Stimulated activated CD8-positive, alpha-beta memory T cell treated with anti-CD3 and anti-CD28 coated beads, Interleukin-7, amount 100 ng/mL, for 1 hour (primary cell): ENCODE measurements at regions not wholly inside any gene's neighbourhood (a gene's known extent, or its start where the extent isn't known, plus 50 kb on each side); places are given as distances from the start of the nearest gene placed in this dataset.

Experiments
- DNase-seq, 2 donors: peaks; one replicate each; pipeline ENCODE4 v3.0.0-alpha.2; 2020; ENCODE audit warnings: low read depth in 2 of 2

DNA sequence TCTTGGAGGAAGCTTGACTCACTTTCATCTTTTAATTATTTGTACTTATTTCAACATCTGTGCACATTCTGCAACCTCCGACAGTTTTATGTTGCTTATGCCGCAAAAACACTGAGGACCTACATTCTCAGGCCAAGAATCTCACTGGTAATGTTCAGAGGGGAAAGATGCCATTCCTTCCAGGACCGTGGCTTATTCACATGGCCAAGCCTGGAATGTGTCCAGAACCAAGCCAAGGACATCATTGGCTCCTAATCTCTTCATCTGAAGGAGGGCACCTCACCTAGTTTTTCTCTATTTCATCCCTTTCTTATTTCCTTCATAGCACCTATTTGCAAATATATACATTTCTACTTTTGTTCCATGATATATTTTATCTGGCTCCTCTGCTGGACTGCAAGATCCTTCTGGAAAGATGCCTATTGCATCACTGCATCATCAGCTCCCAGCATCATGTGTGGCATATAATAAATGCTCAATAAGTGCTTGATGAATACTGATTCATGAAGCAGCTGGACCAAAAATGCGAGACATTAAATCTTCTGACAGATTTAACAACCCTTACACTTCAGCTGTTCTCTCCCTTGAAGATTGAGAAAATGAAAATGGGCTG is 377.1 kb downstream of the TNS1 start:
- DNase-seq = no peak

DNA sequence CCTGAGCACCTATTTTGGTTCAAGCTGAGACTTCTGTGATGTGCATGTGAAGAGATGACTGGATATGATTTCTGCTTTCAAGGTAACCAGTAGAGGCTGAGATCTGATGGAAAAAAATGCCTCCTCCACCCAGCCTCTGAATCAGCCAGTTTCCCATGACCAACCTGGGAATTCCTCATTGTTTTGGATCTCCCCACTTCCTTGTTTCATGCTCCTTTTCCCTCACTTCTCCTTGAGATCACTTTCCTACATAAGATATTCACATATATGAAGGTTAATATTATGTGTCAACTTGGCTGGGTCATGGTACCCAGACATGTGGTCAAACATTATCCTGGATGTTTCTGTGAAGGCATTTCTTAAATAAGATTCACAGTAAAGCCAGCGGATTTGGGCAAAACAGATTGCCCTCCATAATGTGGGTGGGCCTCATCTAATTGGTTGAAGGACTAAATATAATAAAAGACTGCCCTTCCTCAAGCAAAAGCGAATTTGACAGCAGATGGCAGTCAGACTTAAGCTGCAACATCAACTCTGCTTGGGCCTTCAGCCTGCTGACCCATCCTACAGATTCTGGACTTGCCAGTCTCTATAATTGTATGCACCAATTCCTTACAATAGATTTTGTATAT is 379.4 kb downstream of the TNS1 start:
- no peak for DNase-seq

DNA sequence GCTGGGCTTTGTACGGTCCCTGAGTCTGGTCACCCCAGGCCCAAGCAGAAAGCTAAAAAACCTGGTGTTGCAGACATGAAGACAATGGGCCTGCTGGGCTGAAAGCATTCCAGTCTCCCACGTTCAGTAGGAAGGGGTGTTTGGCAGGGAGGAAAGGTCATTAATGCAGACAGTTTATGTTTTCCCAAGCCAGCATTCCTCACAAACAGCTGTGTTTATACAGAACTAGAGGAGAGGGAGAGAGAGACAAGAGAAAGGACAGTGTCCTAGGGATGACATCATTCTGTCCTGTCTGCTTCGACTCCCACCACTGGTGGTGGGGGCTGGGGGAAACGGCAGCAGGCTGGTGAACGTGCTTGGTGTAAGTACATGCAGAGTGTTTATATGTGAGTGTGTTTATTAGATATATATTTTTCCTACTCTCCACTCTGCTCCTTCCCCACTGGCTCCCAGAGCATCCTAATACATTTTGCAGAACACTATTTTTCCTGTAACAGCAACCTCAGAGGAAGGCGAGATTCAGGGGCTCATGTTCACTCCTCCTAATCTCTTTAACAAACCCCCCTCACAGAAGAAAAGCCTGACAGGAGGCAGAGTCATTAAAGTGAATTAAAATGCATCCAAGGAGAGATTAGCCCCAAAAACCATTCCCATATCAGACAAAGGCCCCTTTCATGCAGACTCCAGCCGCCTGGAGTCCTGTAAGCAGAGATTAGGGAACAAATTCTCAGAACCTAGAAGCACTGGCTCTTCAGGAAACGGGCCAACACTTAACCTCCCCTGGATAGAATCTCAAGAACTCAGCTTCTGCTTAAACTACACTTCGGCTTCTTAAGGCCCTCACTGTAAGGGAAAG is 380.4 kb downstream of the TNS1 start:
- no peak for DNase-seq

DNA sequence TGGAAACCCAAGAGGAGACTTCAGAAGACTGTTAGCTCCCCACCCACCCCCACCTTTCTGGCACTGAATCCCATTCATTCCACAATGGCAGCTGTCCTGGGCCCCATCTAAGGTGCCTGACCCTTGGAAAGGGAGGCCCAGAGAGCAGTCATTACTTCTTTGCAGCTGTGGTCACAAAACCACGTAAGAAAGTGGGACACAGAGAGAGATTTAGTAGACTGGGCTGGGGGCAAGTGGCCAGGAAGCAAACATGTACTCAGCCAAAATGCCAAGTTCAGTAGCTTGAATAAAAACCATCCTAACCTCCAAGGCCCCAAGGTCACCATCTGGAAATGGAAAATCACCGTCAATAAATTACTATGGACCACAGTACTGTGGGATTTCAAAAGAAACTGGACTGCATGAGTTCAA is 381.4 kb downstream of the TNS1 start:
- no peak for DNase-seq

DNA sequence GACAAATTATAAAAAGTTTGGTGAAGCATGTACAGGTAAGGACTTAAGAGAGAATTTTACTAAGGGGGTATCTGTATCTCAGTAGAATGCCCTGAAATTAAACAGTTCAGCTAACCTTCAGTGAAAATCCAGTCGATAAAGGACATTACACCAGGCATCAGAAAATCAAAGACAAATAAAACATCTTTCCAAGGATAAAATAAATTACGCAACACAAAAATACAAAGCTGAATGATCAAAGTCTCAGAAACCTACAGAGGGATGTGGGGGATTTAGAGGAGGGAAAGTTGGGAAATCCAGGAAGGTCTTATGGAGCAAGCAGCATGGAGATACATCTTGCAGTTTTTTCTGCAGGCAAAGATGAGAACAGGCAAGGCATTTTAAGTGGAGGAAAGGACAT is 384.1 kb downstream of the TNS1 start:
- no peak for DNase-seq

DNA sequence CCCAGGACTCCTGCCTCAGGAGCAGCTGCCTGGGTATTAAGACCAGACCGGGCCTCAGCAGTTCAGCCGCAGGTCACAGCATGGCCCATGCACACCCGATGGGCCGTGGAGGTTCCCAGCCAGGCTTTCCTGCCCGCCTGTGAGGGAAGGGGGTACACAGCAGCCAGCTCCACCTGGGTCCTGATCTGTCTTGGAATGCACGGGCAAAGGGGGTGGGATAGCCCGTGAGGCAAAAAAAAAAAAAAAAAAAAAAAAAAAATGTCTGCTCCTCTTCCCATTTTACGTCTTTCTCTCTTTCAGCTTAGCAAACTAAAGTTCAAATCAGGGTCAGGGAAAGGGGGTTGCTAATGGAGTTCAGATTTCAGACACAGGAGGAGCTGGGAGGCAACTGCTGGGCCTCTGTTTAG is 385.2 kb downstream of the TNS1 start:
- DNase-seq = no peak

DNA sequence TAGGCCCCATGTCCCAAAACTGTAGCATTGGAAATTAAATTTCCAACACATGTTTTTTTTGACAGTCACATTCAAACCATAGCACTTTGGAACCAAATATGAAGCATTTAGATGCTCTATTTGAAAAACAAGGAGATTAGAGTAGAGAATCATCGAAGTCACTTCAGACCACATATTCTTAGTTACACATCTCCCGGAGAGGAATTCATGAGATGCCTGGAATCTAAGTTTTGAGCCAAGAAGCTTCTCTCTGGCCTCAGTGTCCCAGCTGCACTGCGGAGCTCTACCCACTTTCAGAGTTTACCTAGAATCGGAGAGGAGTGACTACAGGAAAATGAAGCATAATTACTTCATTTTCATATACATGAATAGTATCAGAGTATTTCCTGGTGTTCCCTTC is 385.9 kb downstream of the TNS1 start:
- no peak for DNase-seq

DNA sequence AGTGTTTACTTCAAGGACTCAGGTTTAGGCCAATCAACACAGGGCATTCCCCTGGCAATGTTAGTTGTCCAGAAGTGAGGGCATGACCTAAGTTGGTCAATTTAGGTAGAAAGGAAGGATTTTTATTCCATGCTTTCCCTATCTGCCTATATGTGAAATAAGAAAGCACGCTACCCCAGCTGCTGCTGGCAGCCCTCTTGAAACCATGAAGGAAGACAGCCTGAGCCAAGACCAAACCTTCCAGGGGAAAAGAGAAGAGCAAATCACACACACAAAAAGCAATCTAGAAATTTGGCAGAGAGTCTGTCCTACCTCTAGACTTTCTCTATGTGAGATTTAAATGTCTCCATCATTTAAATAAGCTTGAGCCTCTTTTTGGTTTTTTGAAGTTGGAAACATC is 387.6 kb downstream of the TNS1 start:
- no peak for DNase-seq

DNA sequence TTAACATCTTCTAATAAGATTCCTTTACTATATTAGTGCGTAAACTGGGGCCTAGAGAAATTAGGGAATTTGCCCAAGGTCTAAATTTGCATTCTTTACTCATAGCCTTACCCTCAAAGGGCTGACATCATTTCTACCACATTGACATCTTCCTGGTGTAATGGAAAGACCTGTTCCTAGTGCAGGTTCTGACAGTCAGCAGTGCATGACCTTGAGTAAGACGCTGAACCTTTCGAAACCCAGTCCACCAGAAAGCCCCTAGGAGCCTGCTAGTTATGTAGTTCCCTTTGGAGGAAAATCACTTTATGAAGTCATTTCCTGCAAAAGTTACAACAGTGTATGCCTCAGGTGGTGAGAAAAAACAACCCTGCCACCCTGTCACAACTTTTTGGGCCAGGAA is 388.3 kb downstream of the TNS1 start:
- no peak for DNase-seq

DNA sequence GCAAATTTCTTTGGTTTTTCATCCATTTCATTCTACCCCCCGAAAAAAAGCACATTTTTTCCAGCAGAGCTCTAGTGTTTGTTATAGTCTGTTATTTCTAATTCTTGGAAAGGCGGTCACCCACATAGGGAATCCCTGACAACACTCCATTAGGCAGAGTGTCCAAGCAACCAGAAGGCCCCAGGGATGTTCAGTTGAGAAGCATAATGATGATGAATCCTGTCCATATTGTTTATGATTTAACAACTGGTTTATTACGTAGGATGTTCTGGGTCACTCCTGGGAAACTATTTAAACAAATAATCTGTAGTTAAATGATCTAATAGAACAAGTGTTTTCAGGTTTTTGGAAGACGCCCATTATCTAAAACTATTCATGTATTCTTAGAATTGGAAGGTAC is 388.7 kb downstream of the TNS1 start:
- DNase-seq = no peak

DNA sequence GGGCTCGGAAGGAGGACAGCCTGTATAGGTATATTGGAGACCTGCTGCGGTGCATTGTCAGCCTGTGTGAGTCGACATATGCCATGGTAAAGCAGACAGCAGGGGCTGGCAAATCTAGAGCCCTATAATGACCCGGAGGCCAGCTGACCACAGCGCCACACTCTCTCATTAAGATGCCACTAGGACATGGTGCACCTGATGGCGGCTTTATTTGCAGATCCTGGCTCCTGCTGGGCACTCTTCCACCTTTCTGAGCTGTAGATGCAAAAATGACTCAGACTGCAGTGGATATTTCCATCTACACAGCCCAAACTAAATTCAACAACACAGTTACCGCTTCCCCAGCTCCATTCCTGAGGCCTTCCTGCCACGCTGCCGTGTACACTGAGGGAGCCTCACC is 389.9 kb downstream of the TNS1 start:
- no peak for DNase-seq

DNA sequence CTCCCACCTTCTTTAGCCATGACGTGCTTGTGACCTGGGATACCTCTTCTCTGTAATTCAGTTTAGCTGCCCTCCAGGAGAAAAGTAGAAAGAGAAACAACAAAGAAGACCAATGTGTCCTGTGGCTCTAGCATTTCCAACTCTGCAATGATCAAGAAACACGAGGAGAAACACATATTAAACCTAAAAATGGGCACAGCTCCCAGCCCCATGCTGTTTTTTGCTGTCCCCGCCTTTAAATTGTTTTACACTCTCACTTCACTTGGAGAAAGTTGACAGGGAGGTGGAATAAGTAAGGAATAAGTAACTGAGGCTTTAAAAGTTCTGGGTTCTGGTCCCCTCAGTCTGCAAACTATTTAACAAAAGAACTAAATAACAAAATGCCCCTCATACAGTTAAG is 390.6 kb downstream of the TNS1 start:
- DNase-seq = no peak

DNA sequence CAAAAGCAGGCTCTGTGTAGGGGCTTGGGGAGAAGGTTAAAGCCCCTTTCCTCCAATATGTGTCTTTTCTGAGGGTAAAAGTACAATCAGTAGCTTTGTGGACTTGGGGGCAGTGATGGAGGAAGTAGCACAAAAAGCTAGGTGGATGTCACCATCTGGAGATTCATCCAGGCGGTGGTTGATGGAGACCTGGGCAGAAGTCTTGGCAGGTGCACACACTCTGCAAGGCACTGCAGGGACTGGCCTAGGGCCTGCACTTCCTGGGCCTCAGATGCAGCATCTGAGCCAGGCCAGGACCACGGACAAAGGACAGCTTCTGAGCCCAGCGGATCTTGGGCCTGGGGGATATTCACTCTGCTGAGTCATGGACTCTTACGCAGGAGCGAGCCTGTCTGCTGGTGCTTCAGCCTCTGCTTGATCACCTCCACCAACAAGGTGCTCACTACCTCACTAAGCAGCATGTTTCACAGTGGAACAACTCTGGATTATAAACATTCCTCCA is 391.1 kb downstream of the TNS1 start:
- DNase-seq = no peak

DNA sequence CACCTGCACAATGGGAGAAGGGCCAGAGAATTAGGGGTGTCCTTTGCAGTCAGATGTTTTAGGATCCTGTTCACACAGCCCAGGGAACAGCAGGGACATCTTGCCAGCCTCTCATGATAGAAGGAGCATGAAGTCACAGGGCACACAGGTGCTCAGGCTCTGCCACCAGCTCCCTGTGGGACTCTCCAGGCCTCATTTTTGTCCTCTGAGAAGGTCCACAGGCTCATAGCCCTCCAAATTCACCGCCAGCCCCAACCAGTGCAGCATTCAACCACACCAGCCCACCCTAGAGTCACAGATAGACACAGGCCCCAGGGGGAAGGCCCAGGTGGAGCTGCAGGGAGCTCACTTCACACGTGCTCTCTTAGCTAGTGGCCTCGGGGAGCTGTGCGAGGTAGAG is 391.7 kb downstream of the TNS1 start:
- no peak for DNase-seq

DNA sequence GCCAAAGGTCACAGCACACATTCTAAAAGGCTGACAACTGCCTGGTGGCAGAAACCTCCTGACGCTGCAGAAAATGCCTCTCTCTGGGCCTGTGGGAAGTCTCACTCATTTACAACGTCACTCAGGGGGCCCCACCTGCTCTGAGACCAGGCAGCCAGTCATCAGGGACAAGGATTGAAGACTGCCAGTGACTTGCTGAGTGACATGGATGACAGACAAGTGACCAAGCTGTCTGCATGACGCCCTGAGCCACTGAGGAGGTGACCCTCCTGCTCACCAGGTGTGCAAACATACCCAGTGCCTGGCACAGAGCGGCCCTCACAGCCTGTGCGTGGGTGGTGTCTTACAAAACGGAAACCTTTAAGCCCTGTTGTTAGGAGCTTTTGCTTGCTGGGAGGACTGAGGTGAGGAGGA is 392.4 kb downstream of the TNS1 start:
- DNase-seq = no peak

DNA sequence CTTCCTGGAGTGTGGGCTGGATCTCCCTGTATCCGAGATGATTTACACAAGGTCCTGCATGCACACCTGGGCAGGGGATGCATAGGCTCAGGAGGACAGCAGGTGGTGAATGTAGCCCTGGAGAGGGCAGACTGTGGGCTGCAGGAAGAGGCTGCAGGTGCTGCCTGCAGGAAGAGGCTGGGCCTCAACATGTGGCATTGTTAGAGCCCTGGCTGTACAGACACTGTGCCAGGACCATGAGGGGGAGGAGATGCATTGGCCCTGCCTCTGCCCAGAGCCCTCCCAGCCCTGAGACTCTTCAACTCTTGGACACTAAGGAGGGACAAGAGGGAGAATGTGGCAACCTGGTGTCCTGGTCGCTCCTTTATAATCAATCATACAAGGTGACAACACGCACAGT is 392.8 kb downstream of the TNS1 start:
- DNase-seq = no peak

DNA sequence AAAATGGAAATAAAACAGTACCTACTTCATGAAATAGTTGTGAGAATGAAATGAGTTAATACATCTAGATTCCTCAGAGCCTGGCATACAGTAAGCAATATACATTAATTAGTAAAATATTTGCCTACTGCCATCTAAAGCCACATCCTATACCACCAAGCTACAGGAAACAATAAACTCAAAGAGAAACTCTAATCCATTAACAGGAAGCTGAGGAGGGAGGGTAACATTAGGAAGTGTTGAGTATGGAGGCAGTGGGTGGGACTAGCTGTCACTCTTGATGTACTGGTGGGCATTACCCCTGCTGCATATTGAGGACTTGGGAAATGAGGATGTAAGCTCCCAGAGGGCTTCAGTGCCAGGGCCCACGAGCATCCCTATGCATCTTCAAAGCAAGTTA is 396.5 kb downstream of the TNS1 start:
- no peak for DNase-seq

DNA sequence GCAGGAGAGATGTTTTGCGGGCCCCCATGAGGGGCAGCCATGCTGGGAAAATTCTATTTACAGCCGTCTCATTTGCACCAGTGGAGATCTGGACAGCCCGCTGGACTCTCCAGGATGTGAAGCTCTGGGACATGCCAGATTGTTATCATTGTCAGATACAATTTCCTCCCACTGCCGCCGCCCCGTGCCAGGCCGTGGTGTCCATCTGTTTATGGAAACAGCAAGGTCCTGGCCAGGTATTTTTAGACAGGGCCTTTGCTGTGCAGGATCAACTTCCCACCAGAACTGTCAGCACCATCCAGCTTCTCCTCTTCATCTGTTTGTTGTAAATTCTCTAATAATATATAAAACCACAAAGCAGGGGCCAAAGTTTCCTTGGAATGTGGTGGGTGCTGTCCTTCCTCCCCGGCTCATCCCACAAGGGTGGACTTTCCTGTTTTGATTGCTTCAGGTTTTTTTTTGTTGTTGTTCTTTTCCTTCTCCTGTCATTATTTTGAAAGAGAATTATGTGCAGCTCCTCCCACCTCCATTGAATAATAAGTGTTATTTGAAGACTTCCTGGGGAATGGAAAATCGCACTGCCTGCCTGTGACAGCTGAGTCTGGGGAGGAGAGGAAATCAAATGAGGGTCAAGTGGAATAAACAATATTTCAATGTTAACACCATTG is 398.1 kb downstream of the TNS1 start:
- DNase-seq = no peak

DNA sequence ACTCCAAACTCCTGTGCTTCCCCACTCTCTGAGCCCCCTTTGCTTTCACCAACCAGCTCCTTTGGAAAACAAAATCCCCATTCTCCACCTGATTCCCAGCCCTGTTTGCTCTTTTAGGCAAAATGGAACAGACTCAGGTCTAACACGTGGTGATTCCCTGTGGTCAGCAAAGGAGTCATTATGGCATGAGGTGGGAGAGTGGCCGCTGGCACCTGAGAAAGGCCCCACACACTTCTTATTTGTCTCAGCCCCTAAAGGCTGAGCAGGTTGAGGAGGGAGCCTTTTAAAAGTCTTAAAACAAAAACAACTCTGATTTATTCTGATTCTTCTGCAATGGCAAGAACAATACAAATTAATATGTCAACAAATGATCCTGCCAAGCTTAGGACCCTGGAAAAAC is 401.2 kb downstream of the TNS1 start:
- no peak for DNase-seq

DNA sequence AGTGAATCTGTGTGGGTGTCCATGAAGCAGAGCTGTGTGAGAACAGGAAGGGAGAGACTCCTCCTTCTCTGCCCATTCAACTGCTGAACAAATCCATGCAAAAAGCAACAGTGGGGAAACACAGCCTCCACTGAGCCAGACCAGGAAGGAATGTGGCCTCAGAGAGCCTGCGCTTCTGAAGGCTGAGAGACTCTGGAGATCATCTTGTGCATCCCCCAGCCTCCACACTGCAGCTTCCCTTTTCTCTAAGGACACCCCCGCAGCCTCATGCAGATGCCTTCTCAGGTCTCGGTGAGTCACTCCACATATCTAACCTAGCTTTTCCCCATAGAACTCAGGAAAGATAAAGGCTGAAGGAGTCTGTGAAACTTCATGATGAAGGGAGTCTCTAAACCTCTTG is 402.9 kb downstream of the TNS1 start:
- DNase-seq = no peak

DNA sequence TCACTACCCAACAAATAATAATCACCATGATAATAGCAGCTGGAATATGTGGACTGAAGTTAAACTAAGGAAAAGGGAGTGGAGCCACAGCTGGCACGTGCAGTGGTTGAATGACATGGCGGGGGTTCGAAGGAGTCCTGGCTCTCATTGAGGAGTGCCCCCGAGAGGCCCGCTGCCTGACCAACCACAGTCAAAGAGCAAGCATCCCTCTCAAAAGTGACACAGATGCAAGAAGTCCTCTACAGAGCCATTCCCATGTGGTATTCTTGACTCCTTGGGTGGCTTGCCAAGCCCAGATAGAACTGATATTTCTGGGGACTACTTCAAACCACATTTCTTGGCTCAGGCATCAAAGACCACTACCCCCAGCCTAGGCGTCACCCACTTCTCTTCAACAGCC is 405.1 kb downstream of the TNS1 start:
- DNase-seq = no peak

DNA sequence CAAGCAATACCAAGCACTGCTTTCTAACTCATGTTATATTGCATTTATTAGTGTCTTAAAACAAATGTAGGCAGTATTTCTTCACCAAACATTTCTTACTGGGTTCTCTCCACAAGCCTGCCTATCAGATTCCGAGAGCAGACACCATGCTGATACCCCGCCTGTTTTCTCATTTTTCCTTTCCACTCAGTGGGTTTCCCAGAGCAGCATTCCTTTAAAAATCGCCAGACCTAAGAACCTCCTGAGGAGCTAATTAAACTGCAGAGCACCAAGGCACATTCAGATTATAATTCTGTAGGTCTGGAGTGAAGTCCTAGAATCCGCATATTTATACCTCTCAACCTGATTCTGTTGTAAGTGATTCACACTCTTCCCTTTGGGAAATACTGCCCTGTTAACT is 405.6 kb downstream of the TNS1 start:
- no peak for DNase-seq
